Neural progenitor cell (in vitro differentiated cells): ENCODE measurements at regions not wholly inside any gene's neighbourhood (a gene's known extent, or its start where the extent isn't known, plus 50 kb on each side); places are given as distances from the start of the nearest gene placed in this dataset.

Source experiments
- DNase-seq: peaks from one replicate; pipeline ENCODE4 v3.0.0-alpha.2; 2016; ENCODE audit warnings: low spot score
- H2AFZ ChIP-seq: fragments of 200-600 bp; sonication (generic); replicated peaks from 2 replicates; pipeline ENCODE4 v1.6.1; 2016; ENCODE audit warnings: antibody characterized with exemption
- H3F3A ChIP-seq: fragments of 200-600 bp; sonication (generic); 2 replicates; pipeline ENCODE4 v1.6.1; 2016; ENCODE audit warnings: antibody characterized with exemption, low read depth
- H3K27ac ChIP-seq: fragments of 200-600 bp; sonication (generic); 2 replicates; pipeline ENCODE4 v1.5.1; 2016; ENCODE audit warnings: mild to moderate bottlenecking
- H3K27me3 ChIP-seq: fragments of 200-600 bp; sonication (generic); 2 replicates; pipeline ENCODE4 v1.6.1; 2016; ENCODE audit warnings: mild to moderate bottlenecking, moderate library complexity
- H3K36me3 ChIP-seq: fragments of 200-600 bp; sonication (generic); 2 replicates; pipeline ENCODE4 v1.5.1; 2016
- H3K4me1 ChIP-seq: fragments of 200-600 bp; sonication (generic); 2 replicates; pipeline ENCODE4 v1.6.1; 2016; ENCODE audit warnings: mixed run types
- H3K4me2 ChIP-seq: fragments of 200-600 bp; sonication (generic); 2 replicates; pipeline ENCODE4 v1.6.1; 2016
- H3K4me3 ChIP-seq: fragments of 200-600 bp; sonication (generic); 2 replicates; pipeline ENCODE4 v1.5.1; 2016
- H3K79me2 ChIP-seq: fragments of 200-600 bp; sonication (generic); 2 replicates; pipeline ENCODE4 v1.6.1; 2016; ENCODE audit warnings: low read depth
- H3K9ac ChIP-seq: fragments of 200-600 bp; sonication (generic); 2 replicates; pipeline ENCODE4 v1.6.1; 2016
- H3K9me3 ChIP-seq: fragments of 200-600 bp; sonication (generic); 2 replicates; pipeline ENCODE4 v1.5.1; 2016; ENCODE audit warnings: low read depth
- H4K20me1 ChIP-seq: fragments of 200-600 bp; sonication (generic); 2 replicates; pipeline ENCODE4 v1.6.1; 2016; ENCODE audit warnings: low read depth
- H3K27ac Mint-ChIP-seq: 3 replicates; pipeline ENCODE4 v1.8.0; 2021; ENCODE audit warnings: mixed read lengths
- H3K27me3 Mint-ChIP-seq: 2 replicates; pipeline ENCODE4 v1.8.0; 2022; ENCODE audit warnings: low read depth, mild to moderate bottlenecking, inconsistent platforms, moderate library complexity, mixed read lengths; ENCODE audit not compliant: insufficient read depth
- H3K36me3 Mint-ChIP-seq: 3 replicates; pipeline ENCODE4 v1.8.0; 2021; ENCODE audit warnings: mixed read lengths
- H3K4me1 Mint-ChIP-seq: 3 replicates; pipeline ENCODE4 v1.8.0; 2021; ENCODE audit warnings: mixed read lengths
- H3K4me3 Mint-ChIP-seq: 3 replicates; pipeline ENCODE4 v1.8.0; 2021; ENCODE audit warnings: mild to moderate bottlenecking, moderate library complexity, mixed read lengths
- H3K9me3 Mint-ChIP-seq: 3 replicates; pipeline ENCODE4 v1.8.0; 2020; ENCODE audit warnings: mixed read lengths
- EZH2 ChIP-seq: fragments of 200-600 bp; sonication (generic); IDR thresholded peaks from 2 replicates; pipeline ENCODE4 v1.6.1; 2017; ENCODE audit warnings: antibody characterized with exemption, mild to moderate bottlenecking, moderate library complexity
- EZH2phosphoT487 ChIP-seq: fragments of 200-600 bp; sonication (generic); IDR thresholded peaks from 2 replicates; pipeline ENCODE4 v1.6.1; 2017; ENCODE audit warnings: antibody characterized with exemption
- TF ChIP-seq, protein P1 (sequence below): fragments of 200-600 bp; sonication (generic); IDR thresholded peaks from 2 replicates; pipeline ENCODE4 v1.5.1; 2017; ENCODE audit warnings: antibody characterized with exemption, mild to moderate bottlenecking

GRCh38 chr16:35194681-35195080 lies 1735.3 kb downstream of the TP53TG3F start:
- H3K27me3 ChIP-seq = no peaks in the 10 kb centered on the region
- no peak overlapping the region for H3K27ac ChIP-seq
- peaks cover 24% of the 10 kb centered on the region for H3K9me3 ChIP-seq
- no peaks in the 10 kb centered on the region for H3K36me3 ChIP-seq
- no peak overlapping the region for H3K4me2 ChIP-seq
- H3K4me3 ChIP-seq = no peak overlapping the region
- Mint-ChIP-seq H3K4me3 (no peak overlapping the region), H3K36me3 (no peaks in the 10 kb centered on the region), H3K4me1 (no peaks in the 10 kb centered on the region), H3K27me3 (peaks cover 6% of the 10 kb centered on the region), H3K9me3 (peaks cover 42% of the 10 kb centered on the region), H3K27ac (no peak overlapping the region)
- no peak overlapping the region for H2AFZ ChIP-seq
- H3K9ac ChIP-seq = no peak overlapping the region
- H3K4me1 ChIP-seq = no peaks in the 10 kb centered on the region
- H3K79me2 ChIP-seq = no peaks in the 10 kb centered on the region
- DNase-seq = no peak
- H4K20me1 ChIP-seq = no peaks in the 10 kb centered on the region
- TF ChIP-seq EZH2 (no peak), EZH2phosphoT487 (no peak)
- TF ChIP-seq, protein P1, sequence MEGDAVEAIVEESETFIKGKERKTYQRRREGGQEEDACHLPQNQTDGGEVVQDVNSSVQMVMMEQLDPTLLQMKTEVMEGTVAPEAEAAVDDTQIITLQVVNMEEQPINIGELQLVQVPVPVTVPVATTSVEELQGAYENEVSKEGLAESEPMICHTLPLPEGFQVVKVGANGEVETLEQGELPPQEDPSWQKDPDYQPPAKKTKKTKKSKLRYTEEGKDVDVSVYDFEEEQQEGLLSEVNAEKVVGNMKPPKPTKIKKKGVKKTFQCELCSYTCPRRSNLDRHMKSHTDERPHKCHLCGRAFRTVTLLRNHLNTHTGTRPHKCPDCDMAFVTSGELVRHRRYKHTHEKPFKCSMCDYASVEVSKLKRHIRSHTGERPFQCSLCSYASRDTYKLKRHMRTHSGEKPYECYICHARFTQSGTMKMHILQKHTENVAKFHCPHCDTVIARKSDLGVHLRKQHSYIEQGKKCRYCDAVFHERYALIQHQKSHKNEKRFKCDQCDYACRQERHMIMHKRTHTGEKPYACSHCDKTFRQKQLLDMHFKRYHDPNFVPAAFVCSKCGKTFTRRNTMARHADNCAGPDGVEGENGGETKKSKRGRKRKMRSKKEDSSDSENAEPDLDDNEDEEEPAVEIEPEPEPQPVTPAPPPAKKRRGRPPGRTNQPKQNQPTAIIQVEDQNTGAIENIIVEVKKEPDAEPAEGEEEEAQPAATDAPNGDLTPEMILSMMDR = no peak
- no peaks in the 10 kb centered on the region for H3F3A ChIP-seq

DNA sequence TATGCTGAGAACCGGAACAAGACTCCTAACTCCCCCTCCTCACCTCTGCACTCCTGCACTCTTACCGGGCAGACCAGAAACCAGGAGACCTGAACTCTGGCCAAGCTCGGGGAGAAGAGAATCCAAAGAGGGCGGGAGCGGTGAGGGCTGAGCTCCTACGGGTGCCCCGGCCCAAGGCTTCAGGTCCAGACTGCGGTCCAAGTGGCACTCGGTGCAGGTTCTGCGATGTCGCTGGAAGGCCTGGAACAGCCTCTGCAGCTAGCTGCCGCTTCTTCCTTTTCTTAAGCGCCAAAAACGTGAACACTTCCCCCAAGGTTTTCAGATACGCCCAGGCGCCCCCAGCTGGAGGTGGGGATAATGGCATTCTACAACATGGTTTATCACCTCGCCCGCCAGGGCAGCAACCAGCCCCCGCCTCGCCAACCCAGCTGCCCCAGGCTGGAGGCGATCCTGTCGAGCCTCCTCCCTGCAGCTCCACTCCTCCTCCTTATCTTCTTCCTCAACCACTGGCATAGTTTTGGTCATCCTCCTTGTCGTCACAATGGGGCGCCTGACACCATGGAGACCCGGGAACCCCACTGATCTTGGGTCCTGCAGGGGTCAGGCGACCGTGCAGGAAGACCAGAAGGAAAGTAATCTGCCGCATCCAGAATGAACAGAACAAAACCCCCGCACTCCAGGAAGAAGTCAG lies 1735.9 kb downstream of the TP53TG3F start:
- no peak overlapping the region for H3K9ac ChIP-seq
- DNase-seq = no peak
- H3K4me1 Mint-ChIP-seq = no peaks in the 10 kb centered on the region
- no peaks in the 10 kb centered on the region for H3K36me3 Mint-ChIP-seq
- H3K27me3 Mint-ChIP-seq = peaks cover 6% of the 10 kb centered on the region
- peaks cover 20% of the 10 kb centered on the region for H3K9me3 ChIP-seq
- H4K20me1 ChIP-seq = no peaks in the 10 kb centered on the region
- no peak overlapping the region for H3K4me3 Mint-ChIP-seq
- H3K4me2 ChIP-seq = no peak overlapping the region
- H3K27me3 ChIP-seq = no peaks in the 10 kb centered on the region
- H3K4me3 ChIP-seq = no peak overlapping the region
- H3K27ac ChIP-seq = no peak overlapping the region
- no peak overlapping the region for H2AFZ ChIP-seq
- no peaks in the 10 kb centered on the region for H3F3A ChIP-seq
- H3K36me3 ChIP-seq = no peaks in the 10 kb centered on the region
- no peak overlapping the region for H3K27ac Mint-ChIP-seq
- no peaks in the 10 kb centered on the region for H3K79me2 ChIP-seq
- no peaks in the 10 kb centered on the region for H3K4me1 ChIP-seq
- no peak for TF ChIP-seq EZH2
- TF ChIP-seq, protein P1 = no peak
- H3K9me3 Mint-ChIP-seq = peaks cover 45% of the 10 kb centered on the region

GRCh38 chr16:35195864-35196216 lies 1736.4 kb downstream of the TP53TG3F start:
- Histone ChIP-seq H3F3A (no peaks in the 10 kb centered on the region), H3K79me2 (no peaks in the 10 kb centered on the region), H4K20me1 (no peaks in the 10 kb centered on the region), H3K4me2 (no peak overlapping the region), H3K36me3 (no peaks in the 10 kb centered on the region), H2AFZ (no peak overlapping the region), H3K9me3 (peaks cover 19% of the 10 kb centered on the region), H3K27me3 (no peaks in the 10 kb centered on the region), H3K4me1 (no peaks in the 10 kb centered on the region), H3K27ac (no peak overlapping the region), H3K4me3 (no peak overlapping the region), H3K9ac (no peak overlapping the region)
- H3K9me3 Mint-ChIP-seq = peaks cover 48% of the 10 kb centered on the region
- no peak overlapping the region for H3K4me3 Mint-ChIP-seq
- H3K27me3 Mint-ChIP-seq = peaks cover 7% of the 10 kb centered on the region
- no peak for TF ChIP-seq EZH2phosphoT487
- TF ChIP-seq EZH2 = no peak
- TF ChIP-seq, protein P1 = no peak
- no peaks in the 10 kb centered on the region for H3K4me1 Mint-ChIP-seq
- H3K36me3 Mint-ChIP-seq = no peaks in the 10 kb centered on the region
- no peak overlapping the region for H3K27ac Mint-ChIP-seq
- no peak for DNase-seq
